ENCODE measurements at regions not wholly inside any gene's neighbourhood (a gene's known extent, or its start where the extent isn't known, plus 50 kb on each side); places are given as distances from the start of the nearest gene placed in this dataset.

- no peaks in the 10 kb centered on the region for H3K27me3 Mint-ChIP-seq (ENCODE audit: unreplicated experiment)
- no peak for TF ChIP-seq CTCF (IDR thresholded peaks at IDR 0.05)
- no peak overlapping the region for H3K27ac Mint-ChIP-seq (ENCODE audit: unreplicated experiment)
- H3K9me3 Mint-ChIP-seq (ENCODE audit: unreplicated experiment): peaks cover 3% of the 10 kb centered on the region
- no peaks in the 10 kb centered on the region for H3K4me1 Mint-ChIP-seq (ENCODE audit: unreplicated experiment)
- H3K4me3 Mint-ChIP-seq (ENCODE audit: unreplicated experiment): no peak overlapping the region
- DNase-seq (ENCODE audit: extremely low spot score, unreplicated experiment): no peak
- H3K36me3 Mint-ChIP-seq (ENCODE audit: unreplicated experiment): no peaks in the 10 kb centered on the region
These were observed 515.6 kb downstream of the FOXG1 start for GRCh38 chr14:29282169-29282568.

GRCh38 chr14:29290441-29290840 lies 523.9 kb downstream of the FOXG1 start:
- peaks cover 29% of the 10 kb centered on the region for H3K9me3 Mint-ChIP-seq (ENCODE audit: unreplicated experiment)
- H3K4me1 Mint-ChIP-seq (ENCODE audit: unreplicated experiment): no peaks in the 10 kb centered on the region
- TF ChIP-seq CTCF (IDR thresholded peaks at IDR 0.05): no peak
- H3K4me3 Mint-ChIP-seq (ENCODE audit: unreplicated experiment): no peak overlapping the region
- no peaks in the 10 kb centered on the region for H3K36me3 Mint-ChIP-seq (ENCODE audit: unreplicated experiment)
- no peaks in the 10 kb centered on the region for H3K27me3 Mint-ChIP-seq (ENCODE audit: unreplicated experiment)
- DNase-seq (ENCODE audit: extremely low spot score, unreplicated experiment): no peak
- no peak overlapping the region for H3K27ac Mint-ChIP-seq (ENCODE audit: unreplicated experiment)

GRCh38 chr14:29299372-29299771 lies 532.8 kb downstream of the FOXG1 start:
- no peaks in the 10 kb centered on the region for H3K4me1 Mint-ChIP-seq (ENCODE audit: unreplicated experiment)
- no peak overlapping the region for H3K4me3 Mint-ChIP-seq (ENCODE audit: unreplicated experiment)
- no peak for TF ChIP-seq CTCF (IDR thresholded peaks at IDR 0.05)
- H3K9me3 Mint-ChIP-seq (ENCODE audit: unreplicated experiment): peaks cover 38% of the 10 kb centered on the region
- no peaks in the 10 kb centered on the region for H3K27me3 Mint-ChIP-seq (ENCODE audit: unreplicated experiment)
- no peak overlapping the region for H3K27ac Mint-ChIP-seq (ENCODE audit: unreplicated experiment)
- DNase-seq (ENCODE audit: extremely low spot score, unreplicated experiment): no peak
- H3K36me3 Mint-ChIP-seq (ENCODE audit: unreplicated experiment): no peaks in the 10 kb centered on the region

- Mint-ChIP-seq H3K27me3 (ENCODE audit: unreplicated experiment) (no peaks in the 10 kb centered on the region), H3K36me3 (ENCODE audit: unreplicated experiment) (no peaks in the 10 kb centered on the region), H3K9me3 (ENCODE audit: unreplicated experiment) (peaks cover 23% of the 10 kb centered on the region), H3K27ac (ENCODE audit: unreplicated experiment) (no peak overlapping the region), H3K4me1 (ENCODE audit: unreplicated experiment) (no peaks in the 10 kb centered on the region), H3K4me3 (ENCODE audit: unreplicated experiment) (no peak overlapping the region)
- no peak for DNase-seq (ENCODE audit: extremely low spot score, unreplicated experiment)
- TF ChIP-seq CTCF (IDR thresholded peaks at IDR 0.05): no peak
These were observed 535.0 kb downstream of the FOXG1 start for GRCh38 chr14:29301571-29301970.

- H3K9me3 Mint-ChIP-seq (ENCODE audit: unreplicated experiment): no peaks in the 10 kb centered on the region
- no peaks in the 10 kb centered on the region for H3K4me1 Mint-ChIP-seq (ENCODE audit: unreplicated experiment)
- no peak for DNase-seq (ENCODE audit: extremely low spot score, unreplicated experiment)
- H3K27ac Mint-ChIP-seq (ENCODE audit: unreplicated experiment): no peak overlapping the region
- H3K27me3 Mint-ChIP-seq (ENCODE audit: unreplicated experiment): no peaks in the 10 kb centered on the region
- no peak overlapping the region for H3K4me3 Mint-ChIP-seq (ENCODE audit: unreplicated experiment)
- H3K36me3 Mint-ChIP-seq (ENCODE audit: unreplicated experiment): no peaks in the 10 kb centered on the region
- TF ChIP-seq CTCF (IDR thresholded peaks at IDR 0.05): no peak
These were observed 543.6 kb downstream of the FOXG1 start for GRCh38 chr14:29310210-29310609.
